ENCODE measurements at regions not wholly inside any gene's neighbourhood (a gene's known extent, or its start where the extent isn't known, plus 50 kb on each side); places are given as distances from the start of the nearest gene placed in this dataset.

DNA sequence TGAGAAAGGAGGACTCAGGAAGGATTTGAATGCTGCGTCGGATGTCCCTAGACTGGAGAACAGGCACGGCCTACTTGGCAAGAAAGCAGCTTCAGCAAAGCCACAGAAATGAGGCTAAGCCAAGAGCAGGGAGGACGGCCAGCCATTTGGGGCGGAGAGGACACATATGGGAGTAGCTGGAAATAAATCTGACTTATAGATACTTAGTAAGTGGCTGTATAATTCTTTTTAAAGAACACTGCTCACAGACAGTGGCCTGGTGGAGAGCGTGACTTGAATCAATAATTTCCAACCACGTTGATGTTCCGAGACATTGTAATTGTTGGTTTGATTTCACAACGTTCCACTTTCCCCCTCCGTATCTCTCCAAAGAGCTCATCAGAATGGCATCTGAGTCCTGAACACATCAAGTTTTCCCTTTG is 67.7 kb upstream of the JCAD start:
- TF ChIP-seq, protein P1, sequence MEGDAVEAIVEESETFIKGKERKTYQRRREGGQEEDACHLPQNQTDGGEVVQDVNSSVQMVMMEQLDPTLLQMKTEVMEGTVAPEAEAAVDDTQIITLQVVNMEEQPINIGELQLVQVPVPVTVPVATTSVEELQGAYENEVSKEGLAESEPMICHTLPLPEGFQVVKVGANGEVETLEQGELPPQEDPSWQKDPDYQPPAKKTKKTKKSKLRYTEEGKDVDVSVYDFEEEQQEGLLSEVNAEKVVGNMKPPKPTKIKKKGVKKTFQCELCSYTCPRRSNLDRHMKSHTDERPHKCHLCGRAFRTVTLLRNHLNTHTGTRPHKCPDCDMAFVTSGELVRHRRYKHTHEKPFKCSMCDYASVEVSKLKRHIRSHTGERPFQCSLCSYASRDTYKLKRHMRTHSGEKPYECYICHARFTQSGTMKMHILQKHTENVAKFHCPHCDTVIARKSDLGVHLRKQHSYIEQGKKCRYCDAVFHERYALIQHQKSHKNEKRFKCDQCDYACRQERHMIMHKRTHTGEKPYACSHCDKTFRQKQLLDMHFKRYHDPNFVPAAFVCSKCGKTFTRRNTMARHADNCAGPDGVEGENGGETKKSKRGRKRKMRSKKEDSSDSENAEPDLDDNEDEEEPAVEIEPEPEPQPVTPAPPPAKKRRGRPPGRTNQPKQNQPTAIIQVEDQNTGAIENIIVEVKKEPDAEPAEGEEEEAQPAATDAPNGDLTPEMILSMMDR (IDR thresholded peaks at IDR 0.05; ENCODE audit: low read depth, low read length, missing control alignments): no peak
- DNase-seq (ENCODE audit: extremely low read depth, low read depth): no peak
- H3K4me3 ChIP-seq (replicated peaks; ENCODE audit: low read depth, low read length): no peak overlapping the region

GRCh38 chr10:30125496-30125895 is 66.1 kb upstream of the JCAD start:
- no peak overlapping the region for H3K4me3 ChIP-seq (replicated peaks; ENCODE audit: low read depth, low read length)
- TF ChIP-seq, protein P1 (IDR thresholded peaks at IDR 0.05; ENCODE audit: low read depth, low read length, missing control alignments): no peak
- no peak for DNase-seq (ENCODE audit: extremely low read depth, low read depth)

DNA sequence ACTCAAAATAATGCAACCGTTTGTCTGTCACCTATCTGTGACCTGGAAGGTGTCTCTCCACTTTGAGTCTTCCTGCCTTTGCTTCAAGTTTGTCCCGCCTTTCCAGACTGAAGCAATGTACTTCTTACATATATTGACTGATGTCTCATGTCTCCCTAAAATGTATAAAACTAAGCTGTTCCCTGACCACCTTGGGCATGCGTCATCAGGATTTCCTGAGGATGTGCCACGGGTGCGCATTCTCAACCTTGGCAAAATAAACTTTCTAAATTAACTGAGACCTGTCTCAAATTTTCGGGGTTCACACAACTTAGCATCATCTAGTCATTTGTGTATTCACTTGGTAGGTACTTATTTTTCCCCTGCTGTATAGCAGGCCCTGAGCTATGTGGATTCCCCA is 65.3 kb upstream of the JCAD start:
- H3K4me3 ChIP-seq (replicated peaks; ENCODE audit: low read depth, low read length): no peak overlapping the region
- TF ChIP-seq, protein P1 (IDR thresholded peaks at IDR 0.05; ENCODE audit: low read depth, low read length, missing control alignments): no peak
- no peak for DNase-seq (ENCODE audit: extremely low read depth, low read depth)

- TF ChIP-seq, protein P1 (IDR thresholded peaks at IDR 0.05; ENCODE audit: low read depth, low read length, missing control alignments): no peak
- H3K4me3 ChIP-seq (replicated peaks; ENCODE audit: low read depth, low read length): no peak overlapping the region
- no peak for DNase-seq (ENCODE audit: extremely low read depth, low read depth)
These were observed 62.0 kb upstream of the JCAD start for GRCh38 chr10:30121401-30121800.

DNA sequence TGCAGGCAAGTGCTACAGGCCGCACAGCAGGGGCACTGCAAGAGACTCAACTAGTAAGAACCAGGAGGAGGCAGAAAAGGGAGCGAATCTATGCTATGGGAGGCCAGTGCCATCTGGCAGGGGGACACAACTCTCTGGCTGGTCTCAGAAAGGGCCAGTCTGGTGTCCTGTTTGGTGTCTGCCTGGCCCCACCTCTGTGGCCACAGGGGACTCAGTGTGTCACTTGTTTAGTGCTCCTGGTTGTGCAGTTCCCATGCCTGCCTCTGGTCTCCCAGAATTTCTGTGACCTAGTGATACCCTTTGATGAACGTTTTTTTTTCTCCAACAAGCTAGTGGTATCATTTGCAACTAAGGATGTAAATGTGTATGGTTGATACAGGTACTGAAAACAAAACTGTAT is 59.2 kb upstream of the JCAD start:
- TF ChIP-seq, protein P1 (IDR thresholded peaks at IDR 0.05; ENCODE audit: low read depth, low read length, missing control alignments): no peak
- H3K4me3 ChIP-seq (replicated peaks; ENCODE audit: low read depth, low read length): no peak overlapping the region
- no peak for DNase-seq (ENCODE audit: extremely low read depth, low read depth)

GRCh38 chr10:30117812-30118501 is 58.6 kb upstream of the JCAD start:
- TF ChIP-seq, protein P1 (IDR thresholded peaks at IDR 0.05; ENCODE audit: low read depth, low read length, missing control alignments): no peak
- H3K4me3 ChIP-seq (replicated peaks; ENCODE audit: low read depth, low read length): no peak overlapping the region
- DNase-seq (ENCODE audit: extremely low read depth, low read depth): no peak

GRCh38 chr10:30116041-30116491 is 56.7 kb upstream of the JCAD start:
- DNase-seq (ENCODE audit: extremely low read depth, low read depth): no peak
- TF ChIP-seq, protein P1 (IDR thresholded peaks at IDR 0.05; ENCODE audit: low read depth, low read length, missing control alignments): no peak
- no peak overlapping the region for H3K4me3 ChIP-seq (replicated peaks; ENCODE audit: low read depth, low read length)

All from HFF-Myc (cell line).